Stimulated activated CD8-positive, alpha-beta memory T cell treated with anti-CD3 and anti-CD28 coated beads, Interleukin-4, amount 100 ng/mL, for 24 hours (primary cell): ENCODE measurements at regions not wholly inside any gene's neighbourhood (a gene's known extent, or its start where the extent isn't known, plus 50 kb on each side); places are given as distances from the start of the nearest gene placed in this dataset.
"Not testable (repeated sequence)": the region's sequence is repeated elsewhere in the genome, so short reads cannot be mapped to it uniquely, and the experiment has no call there.

ENCODE experiments used
- DNase-seq: peaks from one replicate; pipeline ENCODE4 v3.0.0-alpha.2; 2020; ENCODE audit warnings: low read depth

DNA sequence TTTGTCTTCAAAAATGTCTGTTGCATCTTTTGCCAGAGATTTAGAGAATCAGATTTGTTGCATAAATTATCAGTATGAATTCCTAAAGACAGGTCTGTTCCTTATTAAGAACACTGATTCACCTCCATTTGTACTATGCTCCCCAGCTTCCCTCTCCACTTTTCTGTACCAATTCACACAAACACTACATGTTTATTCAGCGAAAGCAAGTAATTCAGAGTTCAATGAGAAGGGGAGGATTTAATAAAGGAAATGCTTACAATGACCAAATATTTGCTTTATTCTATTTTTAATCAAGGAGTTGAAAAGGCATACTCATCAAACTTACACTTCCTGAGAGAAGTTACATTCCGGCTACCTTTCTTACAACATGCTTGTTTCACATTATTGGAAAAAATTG is 135.5 kb downstream of the NBPF8 start:
- DNase-seq, result not testable (repeated sequence)

DNA sequence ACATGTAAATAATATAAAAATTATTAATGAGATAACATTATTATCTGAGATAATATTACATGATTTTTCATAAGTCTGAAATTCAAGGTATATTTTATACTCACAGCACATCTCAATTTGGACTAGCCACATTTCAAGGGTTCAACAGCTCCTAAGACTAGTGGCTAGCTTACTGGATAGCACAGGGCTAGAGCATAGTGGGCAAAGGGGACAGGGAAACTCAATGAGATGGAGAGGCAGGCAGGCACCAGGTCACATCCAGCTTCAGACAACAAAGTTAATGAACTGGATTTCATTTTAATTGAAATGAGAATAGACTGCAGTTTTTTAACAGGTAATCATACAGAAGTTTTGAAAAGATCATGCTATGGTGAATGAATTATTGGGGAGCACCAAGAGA is 137.4 kb downstream of the NBPF8 start:
- not testable (repeated sequence) for DNase-seq

DNA sequence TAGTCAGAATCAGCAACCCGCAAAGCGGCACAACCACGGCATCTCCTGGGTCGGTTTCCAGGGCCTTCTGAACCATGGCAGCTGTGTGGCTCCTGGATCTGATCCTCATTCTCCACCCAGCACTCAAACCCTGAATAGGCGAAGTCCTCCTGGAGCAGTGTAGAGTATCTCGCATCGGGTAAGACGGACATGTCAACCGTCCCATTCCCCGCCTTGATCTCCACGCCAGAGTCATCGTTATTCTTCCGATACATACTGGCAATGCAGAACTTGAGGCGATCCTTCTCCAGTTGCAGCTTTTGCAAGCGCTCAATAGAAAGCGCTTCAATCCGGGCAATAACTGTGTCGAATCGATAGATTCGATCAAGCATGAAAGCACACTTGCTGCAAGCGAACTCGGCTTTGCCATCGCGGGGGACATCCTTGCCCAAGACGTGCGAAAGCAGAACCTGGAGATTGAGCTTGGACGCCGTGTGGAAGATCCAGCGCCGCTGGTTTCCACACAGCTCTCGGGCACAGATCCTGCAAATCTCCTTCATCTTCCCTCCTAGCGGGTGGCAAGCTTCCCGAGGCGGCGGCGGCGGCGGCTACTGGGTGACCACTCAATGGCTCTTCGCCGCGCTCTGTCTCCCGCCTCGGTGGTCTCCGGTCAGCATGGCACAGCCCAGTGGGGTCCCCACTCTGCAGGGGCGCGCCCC is 142.9 kb downstream of the NBPF8 start:
- not testable (repeated sequence) for DNase-seq

DNA sequence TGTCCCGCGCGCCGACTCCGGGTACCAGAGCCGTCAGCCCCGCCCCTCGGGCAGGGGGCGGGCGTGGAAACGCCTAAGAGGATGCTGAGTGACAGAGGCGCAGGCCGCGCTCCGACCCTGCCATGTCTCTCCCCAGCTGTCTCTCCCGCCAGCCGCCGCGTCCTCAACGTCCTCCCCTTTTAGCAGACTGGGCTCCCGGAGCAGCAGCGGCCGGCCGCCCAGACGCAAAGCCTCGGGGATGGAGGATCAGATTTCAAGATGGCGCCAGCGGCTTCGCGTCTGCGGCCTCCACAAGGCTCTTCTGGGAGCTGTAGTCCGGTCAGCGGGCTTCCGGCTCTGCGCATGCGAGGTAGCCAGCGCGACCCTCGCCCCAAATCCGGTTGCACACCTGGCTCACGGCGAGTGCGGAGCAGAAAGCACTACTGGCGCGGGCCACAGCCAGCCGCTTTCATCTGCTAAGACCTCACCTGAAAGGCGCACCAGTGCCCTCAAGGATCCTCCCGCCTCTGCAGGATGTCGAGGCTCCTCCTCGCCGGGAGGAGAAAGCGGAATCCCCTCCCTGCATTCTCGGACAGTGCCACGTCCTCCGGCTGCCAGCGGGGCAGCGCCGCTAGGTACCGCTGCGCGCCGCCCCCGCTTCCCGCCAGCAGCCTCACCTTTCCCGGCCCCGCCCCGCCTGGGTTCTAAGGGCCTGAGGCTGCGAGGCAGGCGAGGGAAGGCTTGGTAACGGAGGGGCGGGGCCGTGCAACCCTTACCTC is 143.6 kb downstream of the NBPF8 start:
- DNase-seq, result peak; percentile 47

DNA sequence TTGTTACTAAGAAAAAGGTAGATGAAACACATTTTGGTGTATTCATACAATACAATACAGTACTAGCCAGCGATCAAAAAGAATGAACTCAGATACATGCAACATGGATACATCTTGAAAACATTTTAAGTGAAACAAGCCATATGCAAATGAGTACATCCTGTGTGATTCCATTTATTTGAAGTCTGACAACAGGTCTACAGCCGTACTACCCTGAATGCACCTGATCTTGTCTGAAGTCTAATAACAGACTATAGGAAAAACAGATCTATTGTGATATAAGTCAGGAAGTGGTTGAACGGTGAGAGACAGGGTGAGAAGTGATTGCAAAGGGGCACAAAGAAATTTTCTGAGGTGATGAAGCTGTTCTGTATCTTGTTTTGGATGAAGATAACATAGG is 146.9 kb downstream of the NBPF8 start:
- not testable (repeated sequence) for DNase-seq

DNA sequence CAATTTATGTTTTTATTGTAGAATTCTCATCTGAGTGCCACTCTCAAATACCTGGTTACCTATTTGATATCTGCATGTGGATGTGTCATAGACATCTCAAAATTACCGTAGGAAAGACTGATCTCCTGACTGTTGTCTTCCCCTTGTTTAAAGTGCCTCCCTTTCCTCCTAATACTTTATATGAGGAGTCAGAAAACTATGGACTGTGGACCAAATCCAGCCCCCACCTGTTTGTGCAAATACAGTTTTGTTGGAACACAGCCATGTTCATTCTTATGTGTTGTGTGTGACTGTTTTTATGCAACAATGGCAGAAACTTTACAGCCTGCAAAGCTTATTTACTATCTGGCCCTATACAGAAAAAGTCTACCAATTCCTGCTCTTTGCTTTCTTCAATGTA is 150.6 kb downstream of the NBPF8 start:
- DNase-seq, result not testable (repeated sequence)

DNA sequence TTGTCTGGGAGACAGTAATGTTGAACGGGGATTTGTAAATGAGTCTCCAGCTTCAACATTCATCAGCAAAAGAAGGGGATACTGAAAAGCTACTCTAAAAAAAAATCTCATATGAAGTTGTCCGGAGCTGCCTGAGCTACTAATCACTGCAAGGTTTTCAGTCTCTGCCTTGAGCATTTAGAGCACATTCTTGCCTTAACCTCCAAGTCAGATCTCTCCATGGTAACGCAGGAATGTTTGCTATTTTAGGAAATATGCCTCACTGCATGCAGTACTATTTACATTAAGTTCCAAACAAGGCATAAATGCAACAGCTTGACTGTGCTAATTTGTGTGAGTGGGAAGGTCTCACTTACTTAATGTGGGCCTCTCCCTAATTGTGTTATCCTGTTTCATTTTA is 152.8 kb downstream of the NBPF8 start:
- not testable (repeated sequence) for DNase-seq

DNA sequence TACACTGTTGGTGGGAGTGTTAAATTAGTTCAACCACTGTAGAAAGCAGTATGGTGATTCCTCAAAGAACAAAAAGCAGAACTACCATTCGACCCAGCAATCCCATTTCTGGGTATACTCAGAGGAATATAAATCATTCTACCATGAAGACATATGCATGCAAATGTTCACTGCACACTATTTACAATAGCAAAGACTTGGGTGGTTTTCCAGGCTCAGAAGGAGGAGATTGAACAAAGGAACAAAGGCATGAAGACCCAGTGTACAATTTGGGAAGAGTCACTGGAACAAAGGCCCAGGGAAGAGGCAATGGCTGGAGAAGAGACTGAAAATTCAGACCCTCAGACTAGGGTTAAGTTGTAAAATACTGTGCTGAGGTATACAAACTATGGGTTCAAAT is 148.5 kb upstream of the NBPF26 start:
- DNase-seq, result not testable (repeated sequence)

DNA sequence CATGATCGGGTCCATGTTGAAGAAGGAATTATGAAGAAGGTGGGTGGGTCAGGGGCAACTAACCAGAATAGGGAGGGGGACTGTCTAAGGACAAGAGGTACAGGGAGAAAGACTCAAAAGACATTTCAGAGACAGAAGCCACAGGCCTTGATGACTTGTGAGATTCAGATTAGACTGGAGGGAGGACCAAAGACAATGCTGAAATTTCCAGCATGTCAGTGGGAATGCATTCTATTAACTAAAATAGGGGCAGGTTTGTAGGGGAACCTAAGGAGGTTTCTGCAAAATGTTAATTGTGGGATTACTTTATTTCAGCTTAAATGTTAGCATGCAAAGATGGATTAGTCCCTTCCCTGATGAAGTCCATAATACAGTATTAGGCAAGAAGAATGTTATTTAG is 141.6 kb upstream of the NBPF26 start:
- DNase-seq, result not testable (repeated sequence)

DNA sequence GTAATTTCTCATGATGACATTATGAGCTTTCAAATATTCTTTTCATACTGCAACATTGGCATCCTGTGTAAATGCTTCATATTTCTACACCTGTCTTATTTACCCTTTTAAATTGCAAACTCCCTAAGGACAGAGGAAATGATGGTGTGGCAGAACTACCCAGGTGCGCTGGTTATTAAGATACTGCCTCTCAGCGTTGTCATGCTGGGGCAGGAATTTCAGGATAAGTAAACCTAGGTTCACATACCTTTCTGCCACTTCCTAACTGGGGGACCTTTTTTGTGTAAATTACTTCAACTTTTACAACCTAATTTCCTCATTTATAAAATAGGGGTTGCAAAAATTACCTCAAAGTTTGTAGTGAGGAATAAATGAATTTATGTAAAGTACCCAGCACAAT is 137.7 kb upstream of the NBPF26 start:
- not testable (repeated sequence) for DNase-seq

DNA sequence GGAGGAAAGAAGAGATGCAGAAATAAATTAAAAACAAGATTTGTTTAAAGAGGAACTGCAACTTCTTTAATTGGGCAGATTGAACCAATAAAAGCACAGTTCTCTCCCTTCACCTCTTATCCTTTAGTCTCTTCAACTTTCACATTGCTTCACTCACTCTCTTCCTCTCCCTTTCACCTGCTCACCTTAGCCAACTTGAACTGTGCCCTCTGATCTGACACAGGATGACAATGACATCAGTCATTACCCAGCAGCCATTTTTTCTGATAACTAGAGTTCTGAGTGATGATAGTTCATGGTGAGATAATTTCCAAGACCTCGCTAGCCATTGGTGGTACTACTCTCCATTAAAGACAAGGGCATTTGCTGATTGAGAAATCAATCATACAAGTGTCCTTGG is 134.9 kb upstream of the NBPF26 start:
- DNase-seq, result not testable (repeated sequence)

DNA sequence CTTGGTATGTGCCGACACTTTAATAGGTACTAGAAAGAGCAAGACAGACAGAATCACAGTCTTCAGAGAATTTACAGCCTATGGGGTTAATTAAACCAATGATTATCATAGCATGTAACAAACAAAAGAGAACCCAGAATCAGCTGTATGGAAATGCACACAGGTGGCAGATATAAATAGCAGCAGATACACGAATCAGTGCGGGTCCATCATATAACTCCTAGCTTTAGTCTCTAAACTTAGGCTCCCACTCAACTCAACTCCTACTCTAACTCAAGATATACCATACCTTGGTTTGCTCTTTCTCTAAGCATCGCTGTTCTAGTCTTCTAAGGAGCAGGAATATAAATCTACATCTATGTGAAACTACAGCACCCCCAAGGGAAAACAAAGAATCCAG is 132.0 kb upstream of the NBPF26 start:
- DNase-seq, result not testable (repeated sequence)

DNA sequence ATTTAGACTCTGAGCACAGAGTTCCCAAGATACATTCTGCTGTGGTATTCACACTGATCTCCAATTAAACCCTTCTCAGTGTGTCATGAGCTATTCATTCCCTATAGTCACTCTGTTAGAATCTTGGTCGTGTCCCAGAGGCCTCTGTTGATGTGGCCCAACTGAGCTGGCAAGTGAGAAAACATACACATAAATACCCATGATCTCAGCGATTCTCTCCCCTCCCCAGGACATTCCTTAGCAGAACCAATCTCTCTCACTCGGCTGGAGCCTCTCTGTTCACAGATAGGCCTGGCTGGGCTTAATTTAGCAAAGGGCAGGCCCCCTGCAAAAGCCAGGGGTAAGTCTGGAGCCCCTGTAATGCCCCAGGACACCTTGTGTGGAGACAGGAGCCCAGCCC is 130.8 kb upstream of the NBPF26 start:
- not testable (repeated sequence) for DNase-seq

DNA sequence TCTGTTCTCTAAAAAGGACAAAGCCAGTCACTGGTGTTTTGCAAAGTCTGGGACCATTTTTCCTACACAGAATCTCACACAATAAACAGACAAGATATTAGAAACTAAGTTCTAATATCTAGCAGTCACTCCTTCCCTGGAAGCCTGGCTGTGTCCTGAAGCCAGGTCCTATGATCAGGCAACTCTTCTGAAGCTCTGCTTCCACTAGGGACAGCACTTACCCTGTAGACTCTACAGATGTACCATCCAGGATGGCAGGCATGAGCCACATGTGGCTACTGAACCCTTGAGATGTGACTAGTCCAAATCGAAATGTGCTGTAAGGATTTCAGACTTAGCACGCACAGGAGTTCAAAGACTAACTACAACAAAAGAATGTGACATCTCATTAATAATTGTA is 130.1 kb upstream of the NBPF26 start:
- not testable (repeated sequence) for DNase-seq

DNA sequence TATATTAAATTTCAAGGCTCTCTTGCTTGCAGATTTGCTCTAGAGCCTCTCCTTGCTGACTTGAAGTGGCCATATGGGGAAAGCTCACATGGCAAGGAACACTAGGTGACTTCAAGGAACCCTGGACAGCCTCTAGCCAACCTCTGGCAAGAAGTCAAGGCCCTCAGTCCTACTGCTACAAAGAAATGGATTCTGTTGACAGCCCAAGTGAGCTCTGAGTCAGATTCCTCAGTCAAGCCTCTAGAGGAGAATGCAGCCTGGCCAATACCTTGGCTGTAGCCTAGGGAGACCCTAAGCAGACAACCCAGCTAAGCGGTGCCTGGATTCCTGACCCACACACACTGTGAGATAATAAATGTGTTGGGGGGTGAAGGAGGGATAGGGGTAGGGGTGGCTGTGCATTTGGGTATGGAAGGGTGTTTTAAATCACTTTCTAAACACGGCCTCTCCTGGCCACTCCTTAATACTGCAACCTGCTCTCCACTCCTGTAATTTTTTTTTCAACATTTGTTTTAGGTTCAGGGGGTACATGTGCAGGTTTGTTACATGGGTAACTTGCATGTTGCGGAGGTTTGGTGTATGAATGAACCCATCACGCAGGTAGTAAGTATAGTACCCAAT is 125.3 kb upstream of the NBPF26 start:
- not testable (repeated sequence) for DNase-seq

DNA sequence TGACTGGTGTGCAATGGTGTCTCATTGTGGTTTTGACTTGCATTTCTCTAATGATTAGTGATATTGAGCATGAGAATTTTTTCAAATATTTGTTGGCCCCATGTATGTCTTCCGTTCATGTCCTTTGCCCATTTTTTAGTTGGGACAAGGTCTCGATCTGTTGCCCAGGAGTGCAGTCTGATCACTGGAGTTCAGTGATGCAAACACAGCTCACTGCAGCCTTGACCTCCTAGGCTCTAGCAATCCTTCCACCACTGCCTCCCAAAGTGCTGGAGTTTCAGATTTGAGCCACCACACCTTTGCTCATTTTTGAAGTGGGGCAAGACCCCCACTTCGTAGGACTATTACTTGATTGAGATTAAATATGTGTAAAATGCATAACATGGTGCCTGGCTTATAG is 124.2 kb upstream of the NBPF26 start:
- not testable (repeated sequence) for DNase-seq

DNA sequence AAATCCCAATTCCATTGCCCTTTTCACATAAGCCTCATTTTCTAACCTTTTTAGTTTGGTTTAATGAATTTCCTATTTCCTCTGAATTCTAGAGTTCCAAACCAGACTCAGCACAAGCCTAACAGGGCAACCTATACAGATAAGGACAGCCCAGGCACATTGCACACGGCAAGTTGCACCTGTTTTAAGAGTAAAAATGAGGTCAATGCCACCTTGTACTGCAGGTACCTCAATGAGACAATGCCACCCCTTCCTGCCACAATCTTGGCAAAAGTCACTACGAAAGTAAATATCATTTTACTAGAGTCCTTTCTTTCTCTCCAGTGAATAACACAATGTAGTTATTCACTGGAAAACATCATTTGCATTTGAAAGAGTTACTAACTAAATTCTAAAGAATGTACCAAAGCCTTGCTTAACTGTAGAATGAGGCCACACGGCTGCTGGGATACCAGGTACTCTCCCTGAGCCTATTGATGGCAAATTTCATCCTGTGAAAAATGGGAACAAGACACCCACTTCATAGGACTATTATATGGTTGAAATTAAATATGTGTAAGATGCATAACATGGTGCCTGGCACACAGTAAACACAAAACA is 123.2 kb upstream of the NBPF26 start:
- DNase-seq, result not testable (repeated sequence)

DNA sequence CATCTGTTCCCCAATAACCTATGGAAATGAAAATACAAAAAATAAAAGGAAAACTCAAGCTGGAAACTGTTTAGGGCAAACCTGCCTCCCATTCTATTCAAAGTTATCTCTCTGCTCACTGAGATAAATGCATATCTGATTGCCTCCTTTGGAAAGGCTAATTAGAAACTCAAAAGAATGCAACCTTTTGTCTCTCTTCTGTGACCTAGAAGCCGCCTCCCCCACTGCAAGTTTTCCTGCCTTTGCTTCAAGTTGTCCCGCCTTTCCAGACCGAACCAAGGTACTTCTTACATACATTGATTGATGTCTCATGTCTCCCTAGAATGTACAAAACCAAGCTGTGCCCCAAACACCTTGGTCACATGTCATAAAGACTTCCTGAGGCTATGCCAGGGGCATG is 115.9 kb upstream of the NBPF26 start:
- not testable (repeated sequence) for DNase-seq

DNA sequence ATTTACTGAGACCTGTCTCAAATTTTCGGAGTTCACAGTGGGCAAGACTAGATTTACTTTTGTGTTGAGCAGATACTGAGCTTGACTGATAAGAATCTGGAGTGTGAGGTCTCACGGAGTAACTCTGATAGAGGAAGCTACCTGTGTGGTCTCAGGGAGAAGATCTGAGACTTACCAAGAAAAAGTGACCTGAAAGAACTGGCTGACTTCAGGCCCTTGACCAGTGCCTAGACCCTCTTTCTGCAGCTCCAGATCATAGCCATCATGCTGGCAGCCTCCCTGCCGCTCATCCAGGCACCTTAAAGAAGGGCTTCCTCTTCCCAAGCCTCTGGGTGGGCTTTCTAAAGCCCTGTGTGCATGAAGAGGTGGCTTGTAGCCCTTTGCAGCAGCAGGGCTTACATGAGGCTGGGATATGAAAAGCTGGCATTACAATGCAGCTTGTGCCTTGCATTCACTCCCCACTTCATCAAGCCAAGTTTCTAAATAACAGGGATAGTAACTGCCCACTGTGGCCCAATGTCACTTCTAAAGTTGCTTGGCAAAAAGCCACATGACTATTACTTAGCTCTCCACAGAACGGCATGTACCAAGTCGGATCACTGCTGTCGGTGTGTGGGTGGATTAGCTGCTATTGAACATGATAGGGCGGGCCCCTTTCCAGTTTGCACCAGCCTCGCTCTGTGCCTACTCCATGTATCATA is 115.3 kb upstream of the NBPF26 start:
- DNase-seq, result not testable (repeated sequence)

DNA sequence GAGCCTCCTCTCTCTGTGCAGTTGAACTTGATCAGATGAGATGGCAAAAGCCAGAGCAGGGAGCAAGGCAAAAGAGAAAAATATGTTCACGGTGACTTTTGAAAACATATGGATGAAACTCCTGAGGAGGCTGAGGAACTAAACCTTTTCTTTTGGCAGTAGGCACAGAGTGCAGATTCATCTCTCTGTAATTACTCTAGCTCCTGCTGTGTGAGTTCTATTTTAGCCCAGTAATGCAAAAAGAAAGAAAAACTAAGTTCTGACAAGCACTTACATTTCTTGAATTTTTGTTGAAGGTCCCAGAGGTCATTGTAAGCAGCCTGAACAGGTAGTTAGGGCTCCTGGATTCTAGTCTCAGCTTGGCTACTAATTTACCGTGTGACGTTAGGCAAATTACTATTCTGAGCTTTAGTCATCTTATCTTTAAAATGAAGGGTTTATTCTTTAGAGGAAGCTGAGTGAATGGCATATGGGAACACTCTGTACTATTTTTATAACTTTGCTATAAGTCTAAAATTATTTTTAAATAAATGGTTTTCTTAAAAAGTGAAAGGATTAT is 114.7 kb upstream of the NBPF26 start:
- DNase-seq, result not testable (repeated sequence)

DNA sequence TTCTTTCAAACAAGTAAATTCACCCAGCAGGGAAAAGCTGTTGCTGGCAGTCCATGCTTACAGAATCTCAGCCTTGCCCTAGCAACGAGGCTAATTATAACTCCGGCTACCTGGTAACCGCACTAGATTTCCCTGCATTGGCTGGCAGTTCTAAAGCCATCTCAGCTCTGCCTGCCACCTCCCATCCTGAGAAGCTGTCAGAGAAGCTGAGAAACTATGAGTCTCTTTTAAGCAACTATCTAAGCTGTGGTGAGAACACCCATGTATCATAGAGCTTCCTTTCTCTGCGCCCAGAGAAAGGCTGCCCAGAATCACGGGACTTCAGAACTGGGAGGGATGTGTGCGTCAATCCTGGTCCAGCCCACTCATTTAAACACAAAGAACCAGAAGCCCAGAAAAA is 113.9 kb upstream of the NBPF26 start:
- not testable (repeated sequence) for DNase-seq
